ENCODE measurements at regions not wholly inside any gene's neighbourhood (a gene's known extent, or its start where the extent isn't known, plus 50 kb on each side); places are given as distances from the start of the nearest gene placed in this dataset.

DNA sequence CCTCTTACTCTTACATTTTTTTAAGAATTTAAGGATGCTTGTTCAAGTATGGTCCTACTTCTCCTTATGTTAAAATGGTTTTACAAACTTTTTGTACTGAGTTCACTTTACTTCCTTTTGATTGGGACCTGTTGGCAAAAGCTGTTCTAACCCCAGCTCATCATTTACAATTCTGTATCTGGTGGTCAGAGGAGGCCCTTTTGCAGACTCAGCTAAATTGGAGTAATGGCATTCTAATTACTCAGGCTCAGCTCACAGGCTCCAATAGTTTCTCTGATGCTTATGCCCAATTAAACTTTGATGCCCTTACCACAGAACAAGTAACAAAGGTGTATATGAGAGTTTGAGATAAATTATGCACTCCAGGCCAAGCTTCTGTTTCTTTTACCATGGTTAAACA, 1632.0 kb downstream of the UQCRFS1 start:
- no peak for FAIRE-seq
- CTCF ChIA-PET: no interaction called here

More for the DNA sequence above, 1632.0 kb downstream of the UQCRFS1 start:
- no peaks in the 10 kb centered on the region for H3K4me1 ChIP-seq
- H3K4me3 ChIP-seq: no peak overlapping the region
- no peak for DNase-seq (ENCODE audit: low read depth in 1 of 2, low spot score in 1 of 2)
- peaks cover 48% of the 10 kb centered on the region for H3K9me3 ChIP-seq
- ATAC-seq: no peak
- POLR2A ChIA-PET: no interaction called here
- H3K27ac ChIP-seq: no peak overlapping the region
- no peak overlapping the region for H3K4me2 ChIP-seq
- TF ChIP-seq NR3C1 (IDR thresholded peaks at IDR 0.05) (no peak), MAFK (IDR thresholded peaks at IDR 0.05; ENCODE audit: partially characterized antibody) (peak; percentile 86)

Small RNAs in the stretch of these regions (small RNA-seq; reads per million reads assigned to genes)
- gene AC006504.6: 0 reads per million in 6 experiments
- 0 reads per million in 6 experiments for gene RNA5SP470

Measured in A549 (cell line).